OCI-LY1 (cell line): ENCODE measurements at regions not wholly inside any gene's neighbourhood (a gene's known extent, or its start where the extent isn't known, plus 50 kb on each side); places are given as distances from the start of the nearest gene placed in this dataset.
"Not testable (repeated sequence)": the region's sequence is repeated elsewhere in the genome, so short reads cannot be mapped to it uniquely, and the experiment has no call there.

Source experiments
- H2AFZ ChIP-seq: fragments of 200-600 bp; sonication (generic), shearing (Covaris generic); 2 replicates; pipeline ENCODE4 v1.6.0; 2014; ENCODE audit warnings: antibody characterized with exemption, mild to moderate bottlenecking, low read length
- H3F3A ChIP-seq: fragments of 200-600 bp; sonication (generic), shearing (Covaris generic); 2 replicates; pipeline ENCODE4 v1.6.0; 2014; ENCODE audit warnings: mild to moderate bottlenecking, antibody characterized with exemption, low read length, moderate library complexity; ENCODE audit not compliant: insufficient read depth
- H3K27ac ChIP-seq: fragments of 200-600 bp; sonication (generic); 2 replicates; pipeline ENCODE4 v1.5.1; 2014; ENCODE audit warnings: low read length, mixed run types, mild to moderate bottlenecking, low read depth; ENCODE audit not compliant: poor library complexity, severe bottlenecking
- H3K27me3 ChIP-seq: fragments of 200-600 bp; sonication (generic); 2 replicates; pipeline ENCODE4 v1.6.0; 2014; ENCODE audit warnings: antibody characterized with exemption, mild to moderate bottlenecking, low read length, moderate library complexity; ENCODE audit not compliant: insufficient read depth
- H3K36me3 ChIP-seq: fragments of 200-600 bp; sonication (generic); 2 replicates; pipeline ENCODE4 v1.6.1; 2014; ENCODE audit warnings: mild to moderate bottlenecking, antibody characterized with exemption, low read length, moderate library complexity, mixed read lengths; ENCODE audit not compliant: insufficient read depth
- H3K4me1 ChIP-seq: fragments of 200-600 bp; sonication (generic); 2 replicates; pipeline ENCODE4 v1.5.1; 2014; ENCODE audit warnings: mild to moderate bottlenecking, low read length, moderate library complexity; ENCODE audit not compliant: insufficient read depth, severe bottlenecking
- H3K4me2 ChIP-seq: fragments of 200-600 bp; sonication (generic), shearing (Covaris generic); 2 replicates; pipeline ENCODE4 v1.6.1; 2014; ENCODE audit warnings: low read length
- H3K4me3 ChIP-seq: fragments of 200-600 bp; sonication (generic); 2 replicates; pipeline ENCODE4 v1.5.1; 2014; ENCODE audit warnings: low read length, low read depth, mild to moderate bottlenecking, mixed read lengths; ENCODE audit not compliant: poor library complexity, severe bottlenecking
- H3K79me2 ChIP-seq: fragments of 200-600 bp; shearing (Covaris generic); 2 replicates; pipeline ENCODE4 v1.6.1; 2016; ENCODE audit warnings: mixed run types, low read length, mixed read lengths; ENCODE audit not compliant: insufficient read depth
- H3K9ac ChIP-seq: fragments of 200-600 bp; sonication (generic), shearing (Covaris generic); 2 replicates; pipeline ENCODE4 v1.6.1; 2014; ENCODE audit warnings: mild to moderate bottlenecking, low read length, mixed read lengths
- H3K9me2 ChIP-seq: fragments of 200-600 bp; sonication (generic), shearing (Covaris generic); 2 replicates; pipeline ENCODE4 v1.6.1; 2014; ENCODE audit warnings: low read depth, mild to moderate bottlenecking, low read length, mixed read lengths
- H3K9me3 ChIP-seq: fragments of 200-600 bp; shearing (Covaris generic); 2 replicates; pipeline ENCODE4 v1.6.1; 2014; ENCODE audit warnings: low read length, mixed read lengths
- H4K20me1 ChIP-seq: fragments of 200-600 bp; sonication (generic), shearing (Covaris generic); 2 replicates; pipeline ENCODE4 v1.6.0; 2016; ENCODE audit warnings: mild to moderate bottlenecking, low read length; ENCODE audit not compliant: insufficient read depth
- EZH2 ChIP-seq: fragments of 200-600 bp; sonication (generic), shearing (Covaris generic); IDR thresholded peaks from 2 replicates; pipeline ENCODE4 v1.8.0; 2017; ENCODE audit warnings: borderline replicate concordance, mixed run types, mild to moderate bottlenecking, antibody characterized with exemption, low read length, moderate library complexity, mixed read lengths
- TF ChIP-seq, protein P1 (sequence below): fragments of 200-600 bp; sonication (generic), shearing (Covaris generic); IDR thresholded peaks from 2 replicates; pipeline ENCODE4 v1.5.1; 2017; ENCODE audit warnings: mild to moderate bottlenecking, antibody characterized with exemption, low read length, moderate library complexity, mixed read lengths

DNA sequence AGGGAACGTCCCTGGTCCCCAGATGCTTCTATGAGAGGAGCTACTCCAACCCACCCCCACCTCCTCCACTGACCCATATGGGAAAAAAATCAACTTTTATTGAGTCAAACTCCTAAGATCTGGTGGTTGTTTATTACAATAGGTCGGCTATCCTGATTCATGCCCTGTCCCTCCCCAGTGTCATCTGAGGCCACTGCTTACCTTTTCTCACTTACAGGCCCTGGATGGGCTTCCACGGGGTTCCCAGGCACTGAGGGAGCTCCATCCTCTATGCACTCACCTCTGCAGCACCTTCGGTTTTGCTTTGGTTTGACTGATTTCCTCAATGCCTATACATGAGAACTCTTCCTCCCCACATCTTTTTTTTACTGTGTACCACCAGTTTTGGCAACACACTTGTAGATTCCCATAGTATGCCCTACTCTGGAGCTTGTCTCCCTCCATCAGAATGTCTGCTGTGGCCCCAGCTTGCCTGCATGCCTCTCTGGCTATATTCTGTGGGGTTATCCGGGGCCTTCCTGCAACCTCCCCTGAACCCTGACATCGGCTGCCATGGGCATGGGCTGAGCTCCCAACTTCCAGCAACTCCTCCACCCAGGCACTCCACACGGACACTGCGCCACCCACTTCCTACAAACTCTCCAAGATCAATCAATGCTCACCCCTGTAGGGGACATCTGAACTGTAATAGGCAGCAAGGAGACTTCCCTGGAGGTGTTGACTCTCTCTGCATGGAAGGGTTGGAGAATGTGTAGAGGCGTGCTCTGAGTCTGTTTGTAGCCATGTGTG is 236.1 kb downstream of the VAPA start:
- H3K4me3 ChIP-seq, result no peak overlapping the region
- H3K36me3 ChIP-seq, result no peaks in the 10 kb centered on the region
- H4K20me1 ChIP-seq, result no peaks in the 10 kb centered on the region
- no peaks in the 10 kb centered on the region for H3K9me2 ChIP-seq
- H3K27me3 ChIP-seq, result no peaks in the 10 kb centered on the region
- no peak overlapping the region for H3K27ac ChIP-seq
- TF ChIP-seq EZH2, result no peak
- TF ChIP-seq, protein P1, sequence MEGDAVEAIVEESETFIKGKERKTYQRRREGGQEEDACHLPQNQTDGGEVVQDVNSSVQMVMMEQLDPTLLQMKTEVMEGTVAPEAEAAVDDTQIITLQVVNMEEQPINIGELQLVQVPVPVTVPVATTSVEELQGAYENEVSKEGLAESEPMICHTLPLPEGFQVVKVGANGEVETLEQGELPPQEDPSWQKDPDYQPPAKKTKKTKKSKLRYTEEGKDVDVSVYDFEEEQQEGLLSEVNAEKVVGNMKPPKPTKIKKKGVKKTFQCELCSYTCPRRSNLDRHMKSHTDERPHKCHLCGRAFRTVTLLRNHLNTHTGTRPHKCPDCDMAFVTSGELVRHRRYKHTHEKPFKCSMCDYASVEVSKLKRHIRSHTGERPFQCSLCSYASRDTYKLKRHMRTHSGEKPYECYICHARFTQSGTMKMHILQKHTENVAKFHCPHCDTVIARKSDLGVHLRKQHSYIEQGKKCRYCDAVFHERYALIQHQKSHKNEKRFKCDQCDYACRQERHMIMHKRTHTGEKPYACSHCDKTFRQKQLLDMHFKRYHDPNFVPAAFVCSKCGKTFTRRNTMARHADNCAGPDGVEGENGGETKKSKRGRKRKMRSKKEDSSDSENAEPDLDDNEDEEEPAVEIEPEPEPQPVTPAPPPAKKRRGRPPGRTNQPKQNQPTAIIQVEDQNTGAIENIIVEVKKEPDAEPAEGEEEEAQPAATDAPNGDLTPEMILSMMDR, result no peak
- H3K9ac ChIP-seq, result no peak overlapping the region
- no peaks in the 10 kb centered on the region for H3K9me3 ChIP-seq
- no peaks in the 10 kb centered on the region for H3K79me2 ChIP-seq
- H3F3A ChIP-seq, result no peaks in the 10 kb centered on the region
- H2AFZ ChIP-seq, result no peak overlapping the region
- H3K4me1 ChIP-seq, result no peaks in the 10 kb centered on the region
- H3K4me2 ChIP-seq, result no peak overlapping the region

DNA sequence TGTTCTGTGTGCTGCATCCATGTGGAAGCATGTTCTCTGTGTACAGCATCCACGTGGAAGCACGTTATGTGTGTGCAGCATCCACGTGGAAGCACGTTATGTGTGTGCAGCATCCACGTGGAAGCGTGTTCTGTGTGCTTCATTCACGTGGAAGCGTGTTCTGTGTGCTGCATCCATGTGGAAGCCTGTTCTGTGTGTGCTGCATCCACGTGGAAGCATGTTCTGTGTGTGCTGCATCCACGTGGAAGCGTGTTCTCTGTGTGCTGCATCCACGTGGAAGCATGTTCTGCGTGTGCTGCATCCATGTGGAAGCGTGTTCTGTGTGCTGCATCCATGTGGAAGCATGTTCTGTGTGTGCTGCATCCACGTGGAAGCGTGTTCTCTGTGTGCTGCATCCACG is 236.8 kb downstream of the VAPA start:
- not testable (repeated sequence) for H3K36me3 ChIP-seq, H3K9me3 ChIP-seq, H3K27me3 ChIP-seq, H3K9ac ChIP-seq, H3K4me1 ChIP-seq, H3F3A ChIP-seq, H2AFZ ChIP-seq, H3K9me2 ChIP-seq, H4K20me1 ChIP-seq, H3K4me2 ChIP-seq, H3K4me3 ChIP-seq, H3K27ac ChIP-seq, H3K79me2 ChIP-seq

DNA sequence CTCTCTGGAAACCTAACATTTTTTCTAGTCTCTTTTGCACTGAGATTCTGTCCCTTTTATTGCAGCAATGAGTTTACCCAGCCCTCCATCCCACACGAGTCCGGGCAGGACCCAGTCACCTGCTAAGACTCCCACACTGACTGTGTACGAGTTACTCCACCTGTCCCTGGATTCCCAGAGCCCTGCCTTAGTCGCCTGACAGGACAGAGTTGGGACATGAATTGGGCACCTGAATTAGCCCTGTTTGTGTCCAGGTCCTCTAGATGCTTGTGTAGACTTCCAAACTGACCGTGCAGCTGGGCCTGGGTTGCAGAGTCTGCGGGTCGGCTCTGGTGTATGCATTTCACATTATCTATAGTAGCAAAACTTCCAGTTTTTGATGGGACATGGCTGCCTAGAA is 238.7 kb downstream of the VAPA start:
- Histone ChIP-seq H3K79me2 (no peaks in the 10 kb centered on the region), H4K20me1 (no peaks in the 10 kb centered on the region), H3K27me3 (no peaks in the 10 kb centered on the region), H3K4me2 (no peak overlapping the region), H3K4me1 (no peaks in the 10 kb centered on the region), H3K9me2 (no peaks in the 10 kb centered on the region), H3K27ac (no peak overlapping the region), H3K36me3 (no peaks in the 10 kb centered on the region), H3K9me3 (no peaks in the 10 kb centered on the region; the same call in 1 of the 2 replicates), H3K9ac (no peak overlapping the region), H3K4me3 (no peak overlapping the region), H3F3A (no peaks in the 10 kb centered on the region), H2AFZ (no peak overlapping the region)
- TF ChIP-seq, protein P1, result no peak
- TF ChIP-seq EZH2, result no peak
